Hepatocyte (in vitro differentiated cells): ENCODE measurements at regions not wholly inside any gene's neighbourhood (a gene's known extent, or its start where the extent isn't known, plus 50 kb on each side); places are given as distances from the start of the nearest gene placed in this dataset.

Experiments used
- EZH2 ChIP-seq: fragments of 200-600 bp; sonication (generic); IDR thresholded peaks from 2 replicates; pipeline ENCODE4 v1.6.1; 2016; ENCODE audit warnings: antibody characterized with exemption, mild to moderate bottlenecking, borderline replicate concordance
- TF ChIP-seq, protein P1 (sequence below): fragments of 200-600 bp; sonication (generic); IDR thresholded peaks from 2 replicates; pipeline ENCODE4 v1.5.1; 2016; ENCODE audit warnings: antibody characterized with exemption, mild to moderate bottlenecking; ENCODE audit not compliant: poor library complexity

DNA sequence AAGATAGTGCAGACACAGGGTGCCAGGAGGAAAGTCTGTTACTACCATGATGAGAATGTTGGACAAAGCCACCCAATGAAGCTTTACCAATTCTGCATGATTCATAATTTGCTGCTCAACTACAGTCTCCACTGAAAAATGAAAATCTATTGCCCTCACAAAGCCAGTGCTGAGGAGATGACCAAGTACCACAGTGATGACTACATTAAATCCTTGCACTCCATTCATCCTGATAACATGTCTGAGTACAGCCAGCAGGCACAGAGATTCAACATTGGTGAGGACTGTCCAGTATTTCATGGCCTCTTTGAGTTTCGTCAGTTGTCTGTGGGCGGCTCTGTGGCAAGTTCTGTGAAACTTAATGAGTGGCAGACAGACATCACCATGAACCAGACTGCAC lies 144.0 kb downstream of the PLCE1 start:
- TF ChIP-seq, protein P1, sequence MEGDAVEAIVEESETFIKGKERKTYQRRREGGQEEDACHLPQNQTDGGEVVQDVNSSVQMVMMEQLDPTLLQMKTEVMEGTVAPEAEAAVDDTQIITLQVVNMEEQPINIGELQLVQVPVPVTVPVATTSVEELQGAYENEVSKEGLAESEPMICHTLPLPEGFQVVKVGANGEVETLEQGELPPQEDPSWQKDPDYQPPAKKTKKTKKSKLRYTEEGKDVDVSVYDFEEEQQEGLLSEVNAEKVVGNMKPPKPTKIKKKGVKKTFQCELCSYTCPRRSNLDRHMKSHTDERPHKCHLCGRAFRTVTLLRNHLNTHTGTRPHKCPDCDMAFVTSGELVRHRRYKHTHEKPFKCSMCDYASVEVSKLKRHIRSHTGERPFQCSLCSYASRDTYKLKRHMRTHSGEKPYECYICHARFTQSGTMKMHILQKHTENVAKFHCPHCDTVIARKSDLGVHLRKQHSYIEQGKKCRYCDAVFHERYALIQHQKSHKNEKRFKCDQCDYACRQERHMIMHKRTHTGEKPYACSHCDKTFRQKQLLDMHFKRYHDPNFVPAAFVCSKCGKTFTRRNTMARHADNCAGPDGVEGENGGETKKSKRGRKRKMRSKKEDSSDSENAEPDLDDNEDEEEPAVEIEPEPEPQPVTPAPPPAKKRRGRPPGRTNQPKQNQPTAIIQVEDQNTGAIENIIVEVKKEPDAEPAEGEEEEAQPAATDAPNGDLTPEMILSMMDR: no peak
- no peak for TF ChIP-seq EZH2
